GM23338 (cell line): ENCODE measurements at regions not wholly inside any gene's neighbourhood (a gene's known extent, or its start where the extent isn't known, plus 50 kb on each side); places are given as distances from the start of the nearest gene placed in this dataset.

Source experiments
- ATAC-seq: fragments of 200-7000 bp; cut with Tn5 transposase; 3 replicates; pipeline ENCODE4 v1.9.1; 2020
- DNase-seq: peaks from one replicate; pipeline ENCODE4 v3.0.0-alpha.2; 2015; ENCODE audit warnings: low spot score
- H2AFZ ChIP-seq: fragments of 200-600 bp; sonication (generic); 2 replicates; pipeline ENCODE4 v1.8.0; 2016; ENCODE audit warnings: antibody characterized with exemption, mild to moderate bottlenecking, moderate library complexity
- H3F3A ChIP-seq: fragments of 200-600 bp; sonication (generic); replicated peaks from 2 replicates; pipeline ENCODE4 v1.8.0; 2017; ENCODE audit warnings: antibody characterized with exemption, mixed run types, low read depth
- H3K27ac ChIP-seq: fragments of 200-600 bp; sonication (generic); 2 replicates; pipeline ENCODE4 v1.6.1; 2016; ENCODE audit warnings: low read depth
- H3K27me3 ChIP-seq: fragments of 200-600 bp; sonication (generic); 2 replicates; pipeline ENCODE4 v1.8.0; 2016; ENCODE audit warnings: mild to moderate bottlenecking, mixed run types, moderate library complexity; ENCODE audit not compliant: insufficient read depth
- H3K36me3 ChIP-seq: fragments of 200-600 bp; sonication (generic); 2 replicates; pipeline ENCODE4 v1.8.0; 2016; ENCODE audit warnings: mild to moderate bottlenecking; ENCODE audit not compliant: insufficient read depth
- H3K4me1 ChIP-seq: fragments of 200-600 bp; sonication (generic); 2 replicates; pipeline ENCODE4 v1.8.0; 2016; ENCODE audit warnings: mild to moderate bottlenecking, moderate library complexity; ENCODE audit not compliant: insufficient read depth
- H3K4me2 ChIP-seq: fragments of 200-600 bp; sonication (generic); 2 replicates; pipeline ENCODE4 v1.7.1; 2017; ENCODE audit warnings: mixed run types
- H3K4me3 ChIP-seq: fragments of 200-600 bp; sonication (generic); 2 replicates; pipeline ENCODE4 v1.6.1; 2016; ENCODE audit warnings: mixed run types
- H3K79me2 ChIP-seq: fragments of 200-600 bp; sonication (generic); replicated peaks from 2 replicates; pipeline ENCODE4 v1.8.0; 2017; ENCODE audit warnings: mild to moderate bottlenecking; ENCODE audit not compliant: insufficient read depth
- H3K9me2 ChIP-seq: fragments of 200-600 bp; sonication (generic); 2 replicates; pipeline ENCODE4 v1.8.0; 2017; ENCODE audit not compliant: insufficient read depth
- H4K20me1 ChIP-seq: fragments of 200-600 bp; sonication (generic); replicated peaks from 2 replicates; pipeline ENCODE4 v1.8.0; 2017; ENCODE audit warnings: mild to moderate bottlenecking; ENCODE audit not compliant: insufficient read depth
- H3K27ac Mint-ChIP-seq: 2 replicates; pipeline ENCODE4 v1.8.0; 2020; ENCODE audit warnings: inconsistent platforms, mild to moderate bottlenecking, moderate library complexity, mixed read lengths
- H3K27me3 Mint-ChIP-seq: 3 replicates; pipeline ENCODE4 v1.8.0; 2022; ENCODE audit warnings: low read depth, mild to moderate bottlenecking, moderate library complexity, mixed read lengths, inconsistent platforms; ENCODE audit not compliant: insufficient read depth, poor library complexity
- H3K36me3 Mint-ChIP-seq: 3 replicates; pipeline ENCODE4 v1.8.0; 2021; ENCODE audit warnings: low read depth, mild to moderate bottlenecking, inconsistent platforms, moderate library complexity, mixed read lengths
- H3K4me1 Mint-ChIP-seq: 3 replicates; pipeline ENCODE4 v1.8.0; 2020; ENCODE audit warnings: mild to moderate bottlenecking, inconsistent platforms, mixed read lengths
- H3K4me3 Mint-ChIP-seq: 3 replicates; pipeline ENCODE4 v1.8.0; 2021; ENCODE audit warnings: moderate library complexity, mild to moderate bottlenecking, inconsistent platforms, mixed read lengths
- H3K9me3 Mint-ChIP-seq: 3 replicates; pipeline ENCODE4 v1.8.0; 2020; ENCODE audit warnings: moderate library complexity, mild to moderate bottlenecking, inconsistent platforms, mixed read lengths
- CREB1 ChIP-seq: fragments of 250-450 bp; sonication (Bioruptor Pico); IDR thresholded peaks from 2 replicates; pipeline ENCODE4 v1.5.0; 2020; ENCODE audit warnings: low read depth, mild to moderate bottlenecking, moderate library complexity
- CTCF ChIP-seq, 2 experiments: fragments of 200-600 bp in 1 of 2; sonication (generic) in 1 of 2; conservative IDR thresholded peaks; 2 replicates each; pipeline versions ENCODE4 v1.5.1 to v1.6.1; 2016 to 2017; ENCODE audit warnings: antibody characterized with exemption in 2 of 2, low read depth in 2 of 2, mild to moderate bottlenecking in 2 of 2, moderate library complexity in 1 of 2
- ETS1 ChIP-seq: IDR thresholded peaks from 2 replicates; pipeline ENCODE4 v1.6.1; 2016; ENCODE audit warnings: antibody characterized with exemption
- EZH2 ChIP-seq: fragments of 200-600 bp; sonication (generic); IDR thresholded peaks from one replicate; pipeline ENCODE4 v1.8.0; 2017; ENCODE audit warnings: antibody characterized with exemption, mild to moderate bottlenecking, low read depth; ENCODE audit not compliant: unreplicated experiment
- EZH2phosphoT487 ChIP-seq: fragments of 200-600 bp; sonication (generic); IDR thresholded peaks from one replicate; pipeline ENCODE4 v1.8.1; 2018; ENCODE audit warnings: antibody characterized with exemption; ENCODE audit not compliant: unreplicated experiment
- NANOG ChIP-seq: IDR thresholded peaks from 2 replicates; pipeline ENCODE4 v1.6.1; 2016; ENCODE audit warnings: antibody characterized with exemption, borderline replicate concordance
- POLR2AphosphoS5 ChIP-seq: IDR thresholded peaks from 2 replicates; pipeline ENCODE4 v1.6.1; 2016; ENCODE audit warnings: antibody characterized with exemption, low read depth
- REST ChIP-seq: IDR thresholded peaks from one replicate; pipeline ENCODE4 v1.6.1; 2018; ENCODE audit warnings: antibody characterized with exemption; ENCODE audit not compliant: unreplicated experiment
- ZNF114 ChIP-seq: fragments of 250-450 bp; sonication (Bioruptor Pico); IDR thresholded peaks from 2 replicates; pipeline ENCODE4 v1.5.0; 2020; ENCODE audit warnings: mild to moderate bottlenecking, moderate library complexity
- ZNF331 ChIP-seq: fragments of 250-450 bp; sonication (Bioruptor Pico); IDR thresholded peaks from 2 replicates; pipeline ENCODE4 v1.5.0; 2020; ENCODE audit warnings: low read depth, mild to moderate bottlenecking, moderate library complexity

GRCh38 chr1:79585801-79586200 lies 579.3 kb upstream of the ADGRL4 start (continued):
- TF ChIP-seq ZNF331 (CRISPR knock-in tag) (no peak), POLR2AphosphoS5 (no peak), REST (no peak), ETS1 (no peak), NANOG (no peak), CREB1 (CRISPR knock-in tag) (no peak), ZNF114 (CRISPR knock-in tag) (no peak), CTCF (conservative IDR thresholded peaks at IDR 0.05; ENCODE audit: low read depth in 2 of 2) (no peak), EZH2phosphoT487 (no peak), EZH2 (no peak)

GRCh38 chr1:79575424-79575823 lies 568.9 kb upstream of the ADGRL4 start:
- no peaks in the 10 kb centered on the region for H3K27me3 Mint-ChIP-seq
- H3K9me2 ChIP-seq = 0 out of 2 replicates have a peak, but pooled peaks cover 2% of the 10 kb centered on the region
- H3K9me3 Mint-ChIP-seq = no peaks in the 10 kb centered on the region; the same call in 2 of the 3 replicates
- no peaks in the 10 kb centered on the region for H3K27me3 ChIP-seq
- H4K20me1 ChIP-seq = no peaks in the 10 kb centered on the region
- H3K4me3 Mint-ChIP-seq = no peak overlapping the region
- H3F3A ChIP-seq = no peaks in the 10 kb centered on the region
- H3K4me3 ChIP-seq = no peak overlapping the region
- no peaks in the 10 kb centered on the region for H3K4me1 Mint-ChIP-seq
- H2AFZ ChIP-seq = no peak overlapping the region
- DNase-seq (no peak), ATAC-seq (no peak)
- no peak overlapping the region for H3K27ac ChIP-seq
- no peak overlapping the region for H3K27ac Mint-ChIP-seq
- H3K36me3 ChIP-seq = no peaks in the 10 kb centered on the region
- no peak overlapping the region for H3K4me2 ChIP-seq
- no peaks in the 10 kb centered on the region for H3K36me3 Mint-ChIP-seq
- no peaks in the 10 kb centered on the region for H3K4me1 ChIP-seq
- no peaks in the 10 kb centered on the region for H3K79me2 ChIP-seq
- TF ChIP-seq REST (no peak), NANOG (no peak), ETS1 (no peak)
